HG02759 (cell line): ENCODE measurements at regions not wholly inside any gene's neighbourhood (a gene's known extent, or its start where the extent isn't known, plus 50 kb on each side); places are given as distances from the start of the nearest gene placed in this dataset.

Source experiments
- ATAC-seq: cut with Tn5 transposase; IDR thresholded peaks from one replicate; pipeline ENCODE4 v1.9.1; 2021; ENCODE audit warnings: mild to moderate bottlenecking, moderate library complexity; ENCODE audit not compliant: unreplicated experiment

GRCh38 chr2:142180820-142181533, 50.2 kb upstream of the LRP1B start:
- peak; percentile 27 for ATAC-seq
